IPS-20b (cell line): ENCODE measurements at regions not wholly inside any gene's neighbourhood (a gene's known extent, or its start where the extent isn't known, plus 50 kb on each side); places are given as distances from the start of the nearest gene placed in this dataset.

ENCODE experiments used
- H3K27ac ChIP-seq: one replicate; pipeline ENCODE4 v1.5.1; 2013; ENCODE audit warnings: low read length
- H3K27me3 ChIP-seq: 2 replicates; pipeline ENCODE4 v1.6.1; 2013; ENCODE audit warnings: mild to moderate bottlenecking, low read length, inconsistent platforms; ENCODE audit not compliant: insufficient read depth
- H3K36me3 ChIP-seq: 2 replicates; pipeline ENCODE4 v1.6.1; 2013; ENCODE audit warnings: low read depth, mild to moderate bottlenecking, inconsistent platforms, low read length, moderate library complexity; ENCODE audit not compliant: insufficient read depth
- H3K4me1 ChIP-seq: 2 replicates; pipeline ENCODE4 v1.6.1; 2013; ENCODE audit warnings: mild to moderate bottlenecking, control low read depth, inconsistent platforms, low read length, moderate library complexity; ENCODE audit not compliant: insufficient read depth
- H3K4me3 ChIP-seq: 2 replicates; pipeline ENCODE4 v1.5.1; 2013; ENCODE audit warnings: mild to moderate bottlenecking, low read length, inconsistent platforms
- H3K9ac ChIP-seq: 2 replicates; pipeline ENCODE4 v1.6.1; 2013; ENCODE audit warnings: low read depth, mild to moderate bottlenecking, inconsistent platforms, low read length, moderate library complexity
- H3K9me3 ChIP-seq: 2 replicates; pipeline ENCODE4 v1.6.1; 2013; ENCODE audit warnings: mild to moderate bottlenecking, low read depth, low read length, inconsistent platforms; ENCODE audit not compliant: insufficient read depth

DNA sequence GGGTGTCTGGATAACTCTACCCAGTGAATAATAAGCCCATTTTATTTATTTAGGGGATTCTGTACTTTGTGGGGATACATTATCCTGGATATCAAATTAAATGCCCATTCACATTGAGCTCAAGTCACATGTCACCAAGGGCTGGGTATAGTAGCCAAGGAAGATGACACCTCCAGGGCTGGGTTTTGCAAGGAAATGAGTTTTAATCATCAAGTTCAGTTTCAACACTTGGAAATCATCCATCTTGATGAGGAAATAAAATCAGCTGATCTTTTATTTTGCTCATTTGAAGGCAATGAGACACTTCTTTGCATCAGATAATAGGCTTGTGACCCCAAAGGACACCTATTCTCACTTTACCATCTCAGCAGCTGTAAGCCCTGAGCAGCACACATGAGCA is 80.0 kb upstream of the TNR start:
- no peaks in the 10 kb centered on the region for H3K27me3 ChIP-seq
- H3K27ac ChIP-seq, result no peak overlapping the region

DNA sequence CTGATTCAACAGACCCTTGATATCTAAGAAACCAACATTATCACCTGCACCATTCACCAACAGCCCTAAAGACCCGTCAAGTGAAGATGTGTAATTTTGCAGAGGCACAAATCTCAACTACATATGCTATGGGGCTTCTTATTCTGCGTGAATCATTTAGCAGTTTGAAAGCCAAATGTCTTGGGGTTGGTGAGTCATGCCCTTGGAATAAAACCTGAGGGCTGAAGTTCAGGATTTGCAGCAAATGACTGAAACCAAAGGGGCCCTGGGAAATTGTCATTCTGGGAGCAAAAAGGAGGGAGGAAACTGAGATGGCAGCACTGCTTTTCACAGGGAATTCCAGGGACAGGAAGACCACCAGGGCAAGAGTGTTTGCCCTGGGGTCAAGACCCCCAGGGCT is 79.2 kb upstream of the TNR start:
- no peaks in the 10 kb centered on the region for H3K36me3 ChIP-seq
- no peak overlapping the region for H3K27ac ChIP-seq
- H3K4me1 ChIP-seq, result 0 out of 2 replicates have a peak, but pooled peaks cover 4% of the 10 kb centered on the region
- H3K9ac ChIP-seq, result no peak overlapping the region
- H3K9me3 ChIP-seq, result peaks cover 1% of the 10 kb centered on the region; the same call in 1 of the 2 replicates
- no peak overlapping the region for H3K4me3 ChIP-seq
- no peaks in the 10 kb centered on the region for H3K27me3 ChIP-seq

More for the DNA sequence above, 80.0 kb upstream of the TNR start:
- peaks cover 10% of the 10 kb centered on the region; the same call in 1 of the 2 replicates for H3K9me3 ChIP-seq
- no peak overlapping the region for H3K9ac ChIP-seq
- H3K4me1 ChIP-seq, result 0 out of 2 replicates have a peak, but pooled peaks cover 4% of the 10 kb centered on the region
- H3K36me3 ChIP-seq, result no peaks in the 10 kb centered on the region
- H3K4me3 ChIP-seq, result no peak overlapping the region

- no peak overlapping the region for H3K27ac ChIP-seq
- H3K36me3 ChIP-seq, result no peaks in the 10 kb centered on the region
- 0 out of 2 replicates have a peak, but pooled peaks cover 4% of the 10 kb centered on the region for H3K4me1 ChIP-seq
- H3K9me3 ChIP-seq, result no peaks in the 10 kb centered on the region
- no peak overlapping the region for H3K4me3 ChIP-seq
- H3K27me3 ChIP-seq, result no peaks in the 10 kb centered on the region
- no peak overlapping the region for H3K9ac ChIP-seq
Measured at GRCh38 chr1:175820456-175821025, 77.1 kb upstream of the TNR start.

GRCh38 chr1:175818929-175819328 is 75.5 kb upstream of the TNR start:
- Histone ChIP-seq H3K36me3 (no peaks in the 10 kb centered on the region), H3K9me3 (no peaks in the 10 kb centered on the region), H3K27ac (no peak overlapping the region), H3K4me1 (0 out of 2 replicates have a peak, but pooled peaks cover 4% of the 10 kb centered on the region), H3K27me3 (no peaks in the 10 kb centered on the region), H3K4me3 (no peak overlapping the region), H3K9ac (no peak overlapping the region)

GRCh38 chr1:175817445-175817844 is 74.0 kb upstream of the TNR start:
- Histone ChIP-seq H3K27me3 (no peaks in the 10 kb centered on the region), H3K36me3 (no peaks in the 10 kb centered on the region), H3K4me1 (0 out of 2 replicates have a peak, but pooled peaks cover 4% of the 10 kb centered on the region), H3K9me3 (no peaks in the 10 kb centered on the region), H3K27ac (no peak overlapping the region), H3K4me3 (no peak overlapping the region), H3K9ac (no peak overlapping the region)

DNA sequence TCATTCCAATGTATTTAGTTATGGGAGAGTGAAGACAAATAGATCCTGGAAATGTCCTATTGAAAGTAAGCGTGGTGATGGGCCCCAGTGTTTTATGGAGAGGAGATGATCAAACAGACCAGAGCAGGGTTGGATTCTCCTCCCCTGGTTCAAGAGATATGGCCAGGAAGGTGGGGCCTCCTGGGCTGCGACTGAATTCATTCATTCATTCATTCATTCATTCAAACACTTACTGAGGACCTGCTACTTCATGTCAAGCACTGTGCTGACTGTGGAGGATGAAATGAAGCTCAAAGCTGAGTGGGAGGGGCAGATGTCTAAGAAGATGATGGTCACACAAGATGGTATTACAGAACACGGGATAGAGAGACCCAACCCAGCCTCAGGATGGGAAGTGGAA is 71.5 kb upstream of the TNR start:
- Histone ChIP-seq H3K9me3 (no peaks in the 10 kb centered on the region), H3K9ac (no peak overlapping the region), H3K36me3 (no peaks in the 10 kb centered on the region), H3K27ac (no peak overlapping the region), H3K4me1 (0 out of 2 replicates have a peak, but pooled peaks cover 4% of the 10 kb centered on the region), H3K4me3 (no peak overlapping the region), H3K27me3 (no peaks in the 10 kb centered on the region)

GRCh38 chr1:175812936-175813335 is 69.5 kb upstream of the TNR start:
- no peaks in the 10 kb centered on the region for H3K27me3 ChIP-seq
- H3K4me3 ChIP-seq, result no peak overlapping the region
- no peak overlapping the region for H3K27ac ChIP-seq
- H3K9me3 ChIP-seq, result no peaks in the 10 kb centered on the region
- H3K9ac ChIP-seq, result no peak overlapping the region
- peaks cover 14% of the 10 kb centered on the region; the same call in 1 of the 2 replicates for H3K4me1 ChIP-seq
- no peaks in the 10 kb centered on the region for H3K36me3 ChIP-seq

GRCh38 chr1:175810305-175810704 is 66.9 kb upstream of the TNR start:
- no peak overlapping the region for H3K4me3 ChIP-seq
- no peaks in the 10 kb centered on the region; the same call in 1 of the 2 replicates for H3K27me3 ChIP-seq
- H3K4me1 ChIP-seq, result peaks cover 14% of the 10 kb centered on the region; the same call in 1 of the 2 replicates
- H3K27ac ChIP-seq, result no peak overlapping the region
- no peaks in the 10 kb centered on the region for H3K9me3 ChIP-seq
- H3K9ac ChIP-seq, result no peak overlapping the region
- no peaks in the 10 kb centered on the region for H3K36me3 ChIP-seq

DNA sequence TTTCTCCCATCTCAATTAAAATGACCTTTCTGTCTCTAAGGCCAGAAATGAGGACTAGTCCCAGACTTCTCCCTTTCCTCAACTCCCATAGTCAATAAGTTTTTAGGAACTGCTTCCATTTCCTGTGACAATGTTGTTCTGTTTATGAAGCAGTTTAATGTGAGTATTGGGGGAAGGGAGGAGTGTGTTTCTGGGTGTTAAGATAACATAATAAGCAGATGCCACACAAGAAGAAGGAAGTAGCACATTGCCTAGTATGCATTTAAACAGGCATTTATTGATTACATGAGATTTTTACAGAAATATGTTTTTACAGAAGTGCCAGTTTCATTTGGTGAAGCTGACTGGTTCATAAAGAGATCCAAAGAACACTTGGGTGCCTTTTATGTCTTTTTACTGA is 65.6 kb upstream of the TNR start:
- peaks cover 14% of the 10 kb centered on the region; the same call in 1 of the 2 replicates for H3K4me1 ChIP-seq
- H3K4me3 ChIP-seq, result no peak overlapping the region; the same call in 1 of the 2 replicates
- H3K27ac ChIP-seq, result no peak overlapping the region
- no peak overlapping the region for H3K9ac ChIP-seq
- no peaks in the 10 kb centered on the region; the same call in 1 of the 2 replicates for H3K27me3 ChIP-seq
- no peaks in the 10 kb centered on the region for H3K36me3 ChIP-seq
- H3K9me3 ChIP-seq, result no peaks in the 10 kb centered on the region

GRCh38 chr1:175808573-175808972 is 65.2 kb upstream of the TNR start:
- Histone ChIP-seq H3K36me3 (no peaks in the 10 kb centered on the region), H3K27ac (no peak overlapping the region), H3K4me1 (peaks cover 14% of the 10 kb centered on the region; the same call in 1 of the 2 replicates), H3K27me3 (no peaks in the 10 kb centered on the region; the same call in 1 of the 2 replicates), H3K9me3 (no peaks in the 10 kb centered on the region), H3K4me3 (no peak overlapping the region; the same call in 1 of the 2 replicates), H3K9ac (no peak overlapping the region)

DNA sequence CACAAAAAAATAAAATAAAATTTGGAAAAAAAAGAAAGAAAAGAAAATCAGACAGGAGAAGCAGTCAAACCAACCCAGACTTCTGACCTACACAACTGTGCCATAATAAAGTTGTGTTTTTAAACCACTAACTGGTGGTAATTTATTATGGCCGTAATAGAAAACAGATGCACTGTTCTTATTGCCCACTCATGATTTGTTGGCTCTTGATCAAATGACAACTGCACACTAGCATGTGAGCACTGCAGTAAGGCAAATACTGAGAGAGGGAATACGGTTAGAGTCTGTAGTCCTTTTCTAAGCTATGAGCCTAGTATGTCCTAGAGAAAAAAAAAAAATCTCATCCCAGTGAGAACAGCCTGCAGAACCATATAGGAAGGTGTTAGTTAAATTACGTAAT is 61.2 kb upstream of the TNR start:
- peaks cover 13% of the 10 kb centered on the region; the same call in 1 of the 2 replicates for H3K4me1 ChIP-seq
- no peaks in the 10 kb centered on the region for H3K9me3 ChIP-seq
- no peaks in the 10 kb centered on the region; the same call in 1 of the 2 replicates for H3K27me3 ChIP-seq
- H3K27ac ChIP-seq, result no peak overlapping the region
- H3K9ac ChIP-seq, result no peak overlapping the region
- H3K4me3 ChIP-seq, result no peak overlapping the region
- no peaks in the 10 kb centered on the region for H3K36me3 ChIP-seq

DNA sequence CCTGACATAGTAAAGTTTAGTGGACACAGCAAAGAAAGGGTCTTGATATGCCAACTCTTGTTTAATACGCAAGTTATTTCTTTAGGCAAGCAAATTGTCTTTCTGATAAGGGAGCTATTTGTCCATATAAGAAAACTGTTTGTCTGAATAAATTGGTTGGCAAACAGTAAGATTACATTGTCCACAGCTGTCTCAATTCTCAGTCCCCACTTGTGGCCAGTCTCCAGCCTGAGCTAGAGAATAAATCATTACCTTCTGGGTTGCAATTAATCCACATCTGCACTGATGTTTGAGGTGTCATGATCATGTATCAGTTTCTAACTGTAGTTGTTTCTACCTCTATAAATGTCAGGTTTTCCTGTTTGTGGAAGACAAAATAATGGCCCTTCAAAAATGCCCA is 60.0 kb upstream of the TNR start:
- no peaks in the 10 kb centered on the region; the same call in 1 of the 2 replicates for H3K27me3 ChIP-seq
- H3K9me3 ChIP-seq, result no peaks in the 10 kb centered on the region
- H3K9ac ChIP-seq, result no peak overlapping the region
- H3K4me3 ChIP-seq, result no peak overlapping the region
- H3K4me1 ChIP-seq, result peaks cover 1% of the 10 kb centered on the region; the same call in 1 of the 2 replicates
- H3K27ac ChIP-seq, result no peak overlapping the region
- H3K36me3 ChIP-seq, result no peaks in the 10 kb centered on the region
